Astrocyte (in vitro differentiated cells and primary cell): ENCODE measurements at regions not wholly inside any gene's neighbourhood (a gene's known extent, or its start where the extent isn't known, plus 50 kb on each side); places are given as distances from the start of the nearest gene placed in this dataset.
A peak's percentile ranks its signal among the peaks of the same experiment; 100 is the strongest.

Experiments
- DNase-seq: peaks from one replicate; pipeline ENCODE4 v3.0.0-alpha.2; 2010; ENCODE audit warnings: low read depth
- FAIRE-seq: peaks from 2 replicates; lab custom pipeline; 2011; peaks lifted over from hg19 to GRCh38; lab: Jason Lieb, UNC
- H2AFZ ChIP-seq: 2 replicates; pipeline ENCODE4 v1.6.0; 2012; ENCODE audit warnings: low read depth, low read length, inconsistent platforms
- H3K27ac ChIP-seq: 2 replicates; pipeline ENCODE4 v1.5.1; 2011; ENCODE audit warnings: low read depth, low read length, inconsistent platforms
- H3K27me3 ChIP-seq: 2 replicates; pipeline ENCODE4 v1.6.0; 2011; ENCODE audit warnings: low read length, inconsistent platforms; ENCODE audit not compliant: insufficient read depth
- H3K36me3 ChIP-seq: 2 replicates; pipeline ENCODE4 v1.5.1; 2011; ENCODE audit warnings: low read length, inconsistent platforms; ENCODE audit not compliant: insufficient read depth
- H3K4me1 ChIP-seq: 2 replicates; pipeline ENCODE4 v1.5.1; 2011; ENCODE audit warnings: low read length, inconsistent platforms; ENCODE audit not compliant: insufficient read depth
- H3K4me2 ChIP-seq: 2 replicates; pipeline ENCODE4 v1.6.0; 2012; ENCODE audit warnings: low read length, inconsistent platforms
- H3K4me3 ChIP-seq: 2 replicates; pipeline ENCODE4 v1.5.1; 2011; ENCODE audit warnings: low read depth, mild to moderate bottlenecking, low read length, inconsistent platforms; ENCODE audit not compliant: insufficient read depth
- H3K79me2 ChIP-seq: 2 replicates; pipeline ENCODE4 v1.6.0; 2012; ENCODE audit warnings: mild to moderate bottlenecking, low read length, inconsistent platforms; ENCODE audit not compliant: insufficient read depth
- H3K9ac ChIP-seq: 2 replicates; pipeline ENCODE4 v1.6.0; 2012; ENCODE audit warnings: mild to moderate bottlenecking, low read length, inconsistent platforms
- H3K9me3 ChIP-seq: 2 replicates; pipeline ENCODE4 v1.5.1; 2012; ENCODE audit warnings: low read depth, mild to moderate bottlenecking, low read length, inconsistent platforms; ENCODE audit not compliant: insufficient read depth
- H4K20me1 ChIP-seq: 2 replicates; pipeline ENCODE4 v1.6.0; 2012; ENCODE audit warnings: low read length, inconsistent platforms; ENCODE audit not compliant: insufficient read depth
- H3K27ac Mint-ChIP-seq: one replicate; pipeline ENCODE4 v1.8.0; 2021; ENCODE audit warnings: mild to moderate bottlenecking, mixed read lengths; ENCODE audit not compliant: unreplicated experiment
- H3K27me3 Mint-ChIP-seq: one replicate; pipeline ENCODE4 v1.8.0; 2021; ENCODE audit warnings: low read depth, mixed read lengths; ENCODE audit not compliant: unreplicated experiment
- H3K36me3 Mint-ChIP-seq: one replicate; pipeline ENCODE4 v1.8.0; 2021; ENCODE audit warnings: low read depth, mixed read lengths; ENCODE audit not compliant: unreplicated experiment
- H3K4me1 Mint-ChIP-seq: one replicate; pipeline ENCODE4 v1.8.0; 2021; ENCODE audit warnings: low read depth, mixed read lengths; ENCODE audit not compliant: unreplicated experiment
- H3K4me3 Mint-ChIP-seq: one replicate; pipeline ENCODE4 v1.8.0; 2021; ENCODE audit warnings: mild to moderate bottlenecking, moderate library complexity, mixed read lengths; ENCODE audit not compliant: unreplicated experiment
- H3K9me3 Mint-ChIP-seq: one replicate; pipeline ENCODE4 v1.8.0; 2021; ENCODE audit warnings: mild to moderate bottlenecking, mixed read lengths; ENCODE audit not compliant: unreplicated experiment
- EZH2 ChIP-seq: IDR thresholded peaks from 2 replicates; pipeline ENCODE4 v1.6.1; 2012; ENCODE audit warnings: mild to moderate bottlenecking, low read length, inconsistent platforms; ENCODE audit not compliant: insufficient read depth
- TF ChIP-seq, protein P1 (sequence below): IDR thresholded peaks from 2 replicates; pipeline ENCODE4 v1.5.1; 2011; ENCODE audit warnings: low read depth, mild to moderate bottlenecking, inconsistent platforms, low read length, moderate library complexity; ENCODE audit not compliant: insufficient read depth

DNA sequence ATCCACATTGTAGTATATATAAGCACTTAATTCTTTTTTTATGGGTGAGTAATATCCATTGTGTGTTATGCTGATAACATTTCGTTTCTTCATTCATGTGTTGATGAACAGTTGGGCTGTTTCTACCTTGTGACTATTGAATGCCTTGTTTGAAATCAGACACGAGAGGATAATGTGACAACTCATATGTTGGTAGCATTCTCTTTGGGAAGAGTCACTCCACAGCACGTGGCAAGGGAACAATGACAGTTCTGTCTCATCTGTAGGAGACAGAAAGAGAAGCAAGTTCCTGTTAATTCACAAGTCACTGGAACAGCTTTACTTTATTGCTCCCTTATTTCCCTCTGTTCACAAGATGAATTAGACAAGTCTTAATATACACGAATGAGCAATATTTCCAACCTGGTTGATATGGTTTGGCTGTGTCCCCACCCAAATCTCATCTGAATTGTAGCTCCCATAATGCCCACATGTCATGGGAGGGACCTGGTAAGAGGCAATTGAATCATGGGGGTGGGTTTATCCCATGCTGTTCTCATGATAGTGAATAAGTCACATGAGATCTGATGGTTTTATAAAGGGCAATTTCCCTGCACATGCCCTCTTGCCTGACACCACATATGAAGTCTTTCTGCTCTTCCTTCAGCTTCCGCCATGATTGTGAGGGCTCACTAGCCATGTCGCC is 125.3 kb downstream of the SEC23IP start:
- no peak overlapping the region for H3K9ac ChIP-seq
- H3K27me3 Mint-ChIP-seq: peaks cover 8% of the 10 kb centered on the region
- H3K4me2 ChIP-seq: no peak overlapping the region
- no peaks in the 10 kb centered on the region for H3K36me3 ChIP-seq
- H3K36me3 Mint-ChIP-seq: peaks cover 3% of the 10 kb centered on the region
- H3K4me3 Mint-ChIP-seq: no peak overlapping the region
- FAIRE-seq (no peak), DNase-seq (no peak)
- no peak overlapping the region for H2AFZ ChIP-seq
- H3K4me1 ChIP-seq: no peaks in the 10 kb centered on the region
- peaks cover 5% of the 10 kb centered on the region for H3K9me3 Mint-ChIP-seq
- H3K27me3 ChIP-seq: no peaks in the 10 kb centered on the region
- no peak overlapping the region for H3K27ac ChIP-seq
- no peaks in the 10 kb centered on the region for H3K79me2 ChIP-seq
- H3K27ac Mint-ChIP-seq: peak overlapping the region; percentile 27
- no peaks in the 10 kb centered on the region for H3K9me3 ChIP-seq
- H3K4me1 Mint-ChIP-seq: peaks cover 7% of the 10 kb centered on the region
- H3K4me3 ChIP-seq: no peak overlapping the region
- H4K20me1 ChIP-seq: no peaks in the 10 kb centered on the region
- TF ChIP-seq, protein P1, sequence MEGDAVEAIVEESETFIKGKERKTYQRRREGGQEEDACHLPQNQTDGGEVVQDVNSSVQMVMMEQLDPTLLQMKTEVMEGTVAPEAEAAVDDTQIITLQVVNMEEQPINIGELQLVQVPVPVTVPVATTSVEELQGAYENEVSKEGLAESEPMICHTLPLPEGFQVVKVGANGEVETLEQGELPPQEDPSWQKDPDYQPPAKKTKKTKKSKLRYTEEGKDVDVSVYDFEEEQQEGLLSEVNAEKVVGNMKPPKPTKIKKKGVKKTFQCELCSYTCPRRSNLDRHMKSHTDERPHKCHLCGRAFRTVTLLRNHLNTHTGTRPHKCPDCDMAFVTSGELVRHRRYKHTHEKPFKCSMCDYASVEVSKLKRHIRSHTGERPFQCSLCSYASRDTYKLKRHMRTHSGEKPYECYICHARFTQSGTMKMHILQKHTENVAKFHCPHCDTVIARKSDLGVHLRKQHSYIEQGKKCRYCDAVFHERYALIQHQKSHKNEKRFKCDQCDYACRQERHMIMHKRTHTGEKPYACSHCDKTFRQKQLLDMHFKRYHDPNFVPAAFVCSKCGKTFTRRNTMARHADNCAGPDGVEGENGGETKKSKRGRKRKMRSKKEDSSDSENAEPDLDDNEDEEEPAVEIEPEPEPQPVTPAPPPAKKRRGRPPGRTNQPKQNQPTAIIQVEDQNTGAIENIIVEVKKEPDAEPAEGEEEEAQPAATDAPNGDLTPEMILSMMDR: no peak

DNA sequence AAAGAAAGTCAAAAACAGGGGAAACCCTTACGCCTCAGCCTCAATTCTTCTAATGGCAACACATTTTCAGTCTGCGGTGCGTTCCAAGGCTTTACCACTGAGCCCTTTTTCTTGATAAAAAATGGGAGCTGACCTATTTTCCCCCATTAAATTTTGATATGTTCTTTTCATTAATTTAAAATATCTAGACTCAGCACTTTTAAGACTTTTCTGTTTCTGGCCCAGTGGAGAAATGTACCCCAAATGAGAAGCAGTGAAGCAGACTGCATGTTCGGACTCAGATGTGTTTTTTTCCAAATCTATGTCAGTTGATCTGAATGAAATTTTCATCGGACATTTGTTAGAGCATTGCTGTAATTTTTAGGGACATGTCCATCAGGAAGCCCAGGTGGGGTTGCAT is 126.2 kb downstream of the SEC23IP start:
- Mint-ChIP-seq H3K9me3 (peaks cover 5% of the 10 kb centered on the region), H3K27me3 (peaks cover 10% of the 10 kb centered on the region), H3K36me3 (peaks cover 3% of the 10 kb centered on the region), H3K27ac (no peak overlapping the region), H3K4me1 (peaks cover 4% of the 10 kb centered on the region), H3K4me3 (no peak overlapping the region)
- no peaks in the 10 kb centered on the region for H4K20me1 ChIP-seq
- no peak overlapping the region for H3K27ac ChIP-seq
- no peak for DNase-seq
- no peak overlapping the region for H3K4me3 ChIP-seq
- H3K79me2 ChIP-seq: no peaks in the 10 kb centered on the region
- no peaks in the 10 kb centered on the region for H3K9me3 ChIP-seq
- H2AFZ ChIP-seq: no peak overlapping the region
- H3K4me2 ChIP-seq: no peak overlapping the region
- no peaks in the 10 kb centered on the region for H3K4me1 ChIP-seq
- TF ChIP-seq EZH2: no peak
- TF ChIP-seq, protein P1: no peak
- H3K36me3 ChIP-seq: no peaks in the 10 kb centered on the region
- H3K9ac ChIP-seq: no peak overlapping the region
- no peaks in the 10 kb centered on the region for H3K27me3 ChIP-seq
- no peak for FAIRE-seq

DNA sequence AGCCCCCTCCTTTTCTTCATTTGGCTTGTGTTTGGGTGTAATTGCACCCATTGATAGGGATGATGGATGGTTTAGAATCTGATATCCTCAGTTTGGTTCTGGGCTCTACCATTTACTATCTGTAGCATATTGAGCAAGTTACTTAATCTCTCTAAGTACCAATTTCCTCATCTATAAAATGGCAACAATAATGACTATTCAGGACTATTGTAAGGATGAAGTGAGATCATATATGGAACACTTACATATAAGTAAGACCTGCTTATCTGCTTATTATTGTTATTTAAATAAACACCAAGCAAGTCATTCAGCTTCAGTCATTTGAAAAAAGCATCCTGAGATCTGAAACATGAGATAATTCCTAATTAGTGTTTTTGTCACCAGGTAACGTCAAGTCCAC is 127.0 kb downstream of the SEC23IP start:
- H3K9me3 ChIP-seq: no peaks in the 10 kb centered on the region
- H3K4me2 ChIP-seq: no peak overlapping the region
- H3K27me3 ChIP-seq: no peaks in the 10 kb centered on the region
- no peak for TF ChIP-seq EZH2
- TF ChIP-seq, protein P1: no peak
- Mint-ChIP-seq H3K4me3 (no peak overlapping the region), H3K4me1 (peaks cover 4% of the 10 kb centered on the region), H3K36me3 (peaks cover 3% of the 10 kb centered on the region), H3K27ac (no peak overlapping the region), H3K9me3 (peaks cover 5% of the 10 kb centered on the region), H3K27me3 (peaks cover 14% of the 10 kb centered on the region)
- no peaks in the 10 kb centered on the region for H3K79me2 ChIP-seq
- H3K36me3 ChIP-seq: no peaks in the 10 kb centered on the region
- H2AFZ ChIP-seq: no peak overlapping the region
- H4K20me1 ChIP-seq: no peaks in the 10 kb centered on the region
- no peaks in the 10 kb centered on the region for H3K4me1 ChIP-seq
- no peak overlapping the region for H3K27ac ChIP-seq
- no peak overlapping the region for H3K4me3 ChIP-seq
- no peak for FAIRE-seq
- H3K9ac ChIP-seq: no peak overlapping the region
- no peak for DNase-seq
